Mammary epithelial cell (primary cell): ENCODE measurements at regions not wholly inside any gene's neighbourhood (a gene's known extent, or its start where the extent isn't known, plus 50 kb on each side); places are given as distances from the start of the nearest gene placed in this dataset.

Experiments
- CTCF ChIP-seq, 2 donors: IDR thresholded peaks in 1 of 2; conservative IDR thresholded peaks in 1 of 2; 2 replicates each; pipeline ENCODE4 v1.5.1; 2011 to 2012; ENCODE audit warnings: inconsistent platforms in 2 of 2, low read length in 2 of 2, mild to moderate bottlenecking in 2 of 2, control low read depth in 1 of 2, low read depth in 1 of 2; ENCODE audit not compliant: insufficient read depth in 1 of 2; ENCODE audit errors: extremely low read depth in 1 of 2
- EZH2 ChIP-seq: IDR thresholded peaks from 2 replicates; pipeline ENCODE4 v1.6.1; 2012; ENCODE audit warnings: low read length, inconsistent platforms, borderline replicate concordance

GRCh38 chr13:79837741-79838450 lies 356.9 kb downstream of the NDFIP2 start:
- no peak for TF ChIP-seq CTCF (conservative IDR thresholded peaks at IDR 0.05 in 1 of 2, IDR thresholded peaks at IDR 0.05 in 1 of 2; ENCODE audit: extremely low read depth in 1 of 2, insufficient read depth in 1 of 2, low read depth in 1 of 2, low read length in 2 of 2)
- TF ChIP-seq EZH2 = no peak
